Duodenal mucosa (tissue), 2 donors: ENCODE measurements at regions not wholly inside any gene's neighbourhood (a gene's known extent, or its start where the extent isn't known, plus 50 kb on each side); places are given as distances from the start of the nearest gene placed in this dataset.

ENCODE experiments used
- H3K27ac ChIP-seq: one replicate; pipeline ENCODE4 v1.7.0; 2013; ENCODE audit warnings: low read depth, low read length
- H3K27me3 ChIP-seq, 2 donors: one replicate each; pipeline ENCODE4 v1.7.0; 2013; ENCODE audit warnings: low read length in 2 of 2, control low read depth in 1 of 2; ENCODE audit not compliant: insufficient read depth in 2 of 2, control insufficient read depth in 1 of 2
- H3K36me3 ChIP-seq, 2 donors: one replicate each; pipeline ENCODE4 v1.7.0; 2013; ENCODE audit warnings: low read length in 2 of 2, control low read depth in 1 of 2; ENCODE audit not compliant: insufficient read depth in 2 of 2, control insufficient read depth in 1 of 2
- H3K4me1 ChIP-seq, 2 donors: one replicate each; pipeline ENCODE4 v1.7.0; 2013; ENCODE audit warnings: low read length in 2 of 2, control low read depth in 1 of 2; ENCODE audit not compliant: insufficient read depth in 2 of 2, control insufficient read depth in 1 of 2
- H3K4me3 ChIP-seq, 2 donors: one replicate each; pipeline ENCODE4 v1.7.0; 2013; ENCODE audit warnings: low read length in 2 of 2, low read depth in 1 of 2
- H3K9ac ChIP-seq, 2 donors: one replicate each; pipeline ENCODE4 v1.7.0; 2013; ENCODE audit warnings: low read length in 2 of 2, low read depth in 1 of 2
- H3K9me3 ChIP-seq, 2 donors: one replicate each; pipeline ENCODE4 v1.7.0; 2013; ENCODE audit warnings: low read length in 2 of 2, control low read depth in 1 of 2; ENCODE audit not compliant: control insufficient read depth in 1 of 2

DNA sequence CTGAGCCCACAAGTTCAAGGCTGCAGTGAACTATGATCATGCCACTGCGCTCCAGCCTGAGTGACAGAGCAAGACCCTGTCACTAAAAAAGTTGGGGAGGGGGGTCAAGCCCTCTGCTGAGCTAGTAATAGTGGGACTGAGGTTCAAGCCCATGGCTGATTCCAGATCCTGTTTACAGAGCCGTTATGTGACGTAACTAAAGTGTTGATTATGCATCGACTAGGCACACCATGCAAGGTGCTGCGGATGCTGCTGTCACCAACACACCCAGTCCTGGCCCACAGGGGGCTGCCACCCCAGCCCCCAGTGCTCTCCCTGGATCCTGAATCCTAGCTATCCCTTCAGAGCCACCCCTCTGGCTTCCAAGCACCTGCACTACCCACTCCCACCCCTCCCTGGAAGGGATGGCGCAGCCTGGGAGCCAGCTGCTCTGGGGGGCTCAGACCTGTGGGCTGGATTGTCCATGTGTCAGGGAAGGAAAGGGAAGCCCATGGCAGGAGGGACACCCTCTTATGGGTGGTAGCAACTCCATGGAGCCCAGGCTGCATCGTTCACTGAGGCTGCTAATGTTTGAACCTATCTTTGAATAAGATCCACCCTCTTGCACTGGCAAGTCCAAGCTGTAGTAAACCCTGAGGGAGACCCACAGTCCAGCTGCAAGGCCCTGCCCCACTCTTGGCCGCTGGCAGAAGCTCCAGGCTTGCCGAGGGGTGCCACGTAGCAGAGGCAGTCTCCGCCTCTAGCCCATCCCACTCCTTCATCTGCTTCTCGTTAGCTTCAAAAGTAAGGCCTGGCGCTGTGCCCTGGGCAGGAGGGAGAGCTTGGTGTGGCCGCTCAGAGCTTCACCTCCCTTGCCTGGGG lies 95.0 kb downstream of the SNX5 start:
- peak overlapping the region; percentile 68 for H3K27ac ChIP-seq
- no peaks in the 10 kb centered on the region for H3K27me3 ChIP-seq
- no peaks in the 10 kb centered on the region for H3K9me3 ChIP-seq
- no peaks in the 10 kb centered on the region for H3K36me3 ChIP-seq
- H3K4me3 ChIP-seq = peak overlapping the region; percentile 26 to 28
- peaks cover 53 to 55% of the 10 kb centered on the region in 2 donors for H3K4me1 ChIP-seq
- H3K9ac ChIP-seq = peak overlapping the region; percentile 55 to 58

DNA sequence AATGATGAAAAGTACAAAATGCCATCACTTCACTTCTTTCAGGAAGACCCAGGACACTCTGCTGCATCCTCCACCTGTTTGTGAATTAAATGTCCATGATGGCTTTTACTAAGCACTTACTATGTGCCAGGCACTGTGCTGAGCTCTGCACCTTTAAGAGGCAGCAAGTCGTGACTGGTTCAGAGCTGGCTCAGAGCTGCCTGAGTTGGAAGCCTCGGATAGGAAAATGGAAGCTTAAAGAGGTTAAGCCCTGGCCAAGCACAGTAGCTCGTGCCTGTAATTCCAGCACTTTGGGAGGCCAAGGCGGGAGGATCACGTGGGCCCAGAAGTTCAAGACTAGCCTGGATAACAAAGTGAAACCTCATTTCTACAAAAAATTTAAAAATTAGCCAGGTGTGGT lies 95.6 kb downstream of the SNX5 start:
- H3K4me3 ChIP-seq = no peak overlapping the region
- no peak overlapping the region for H3K27ac ChIP-seq
- no peak overlapping the region for H3K9ac ChIP-seq
- no peaks in the 10 kb centered on the region for H3K27me3 ChIP-seq
- H3K36me3 ChIP-seq = no peaks in the 10 kb centered on the region
- peaks cover 46 to 49% of the 10 kb centered on the region in 2 donors for H3K4me1 ChIP-seq
- H3K9me3 ChIP-seq = no peaks in the 10 kb centered on the region

DNA sequence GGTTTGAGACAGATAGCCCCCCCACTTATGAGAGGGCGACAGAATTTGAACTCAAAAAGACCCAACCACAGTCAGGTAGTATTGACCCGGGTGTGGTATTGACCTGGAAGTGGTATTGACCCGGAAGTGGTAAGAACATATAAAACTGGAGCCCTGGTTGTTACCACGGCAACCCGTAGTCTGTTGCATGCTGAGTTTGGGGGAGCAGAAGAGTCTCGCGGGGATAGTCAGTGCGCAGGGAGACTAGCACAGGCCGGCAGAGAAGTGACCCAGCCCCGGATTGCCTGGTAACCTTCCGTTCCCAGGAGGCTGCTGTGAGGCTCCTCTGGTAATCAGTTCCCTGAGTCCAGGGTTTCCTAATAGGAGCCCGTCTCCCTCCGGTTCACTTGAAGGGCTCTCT lies 96.2 kb downstream of the SNX5 start:
- H3K9ac ChIP-seq = no peak overlapping the region
- no peaks in the 10 kb centered on the region for H3K9me3 ChIP-seq
- no peaks in the 10 kb centered on the region for H3K27me3 ChIP-seq
- H3K4me3 ChIP-seq = no peak overlapping the region
- H3K27ac ChIP-seq = no peak overlapping the region
- no peaks in the 10 kb centered on the region for H3K36me3 ChIP-seq
- H3K4me1 ChIP-seq = peaks cover 45 to 49% of the 10 kb centered on the region in 2 donors

DNA sequence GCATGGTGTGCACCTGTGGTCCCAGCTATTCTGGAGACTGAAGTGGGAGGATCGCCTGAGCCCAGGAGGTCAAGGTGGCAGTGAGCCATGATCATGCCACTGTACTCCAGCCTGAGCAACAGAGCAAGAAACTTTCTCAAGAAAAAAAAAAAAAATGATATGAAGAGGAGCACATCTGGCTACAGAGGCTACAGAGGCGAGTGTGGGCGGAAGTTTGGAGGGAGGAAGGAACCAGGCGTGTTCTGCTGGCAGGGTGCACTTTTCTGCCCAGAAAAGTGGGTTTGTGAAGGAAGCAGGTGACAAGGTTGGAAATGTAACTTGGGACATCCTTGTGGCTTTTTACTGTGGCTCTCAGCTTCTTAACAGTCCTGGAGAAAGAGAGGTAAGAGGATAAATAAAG lies 96.7 kb downstream of the SNX5 start:
- Histone ChIP-seq H3K9ac (no peak overlapping the region), H3K36me3 (no peaks in the 10 kb centered on the region)

DNA sequence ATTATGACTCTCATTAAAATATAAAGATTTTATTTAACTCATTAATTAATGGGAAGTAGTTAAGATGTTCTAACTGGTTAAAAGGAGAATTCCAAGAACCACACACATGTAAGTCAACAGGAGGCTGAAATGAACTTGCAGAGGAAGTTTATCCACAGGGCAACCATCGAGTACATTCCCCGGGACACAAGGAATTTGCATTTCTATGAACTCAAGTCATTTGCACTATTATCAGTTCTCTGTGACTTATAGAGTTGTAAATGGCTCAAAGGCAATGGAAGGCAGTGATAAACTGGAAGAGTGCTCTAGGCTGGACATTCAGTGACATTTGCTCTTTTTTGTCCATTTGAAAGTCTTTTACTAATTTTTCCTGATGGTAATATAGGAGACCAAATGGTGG lies 97.4 kb downstream of the SNX5 start:
- H3K9me3 ChIP-seq = no peaks in the 10 kb centered on the region
- no peaks in the 10 kb centered on the region for H3K36me3 ChIP-seq
- no peaks in the 10 kb centered on the region for H3K27me3 ChIP-seq
- H3K4me1 ChIP-seq = peaks cover 41 to 42% of the 10 kb centered on the region in 2 donors
- H3K4me3 ChIP-seq = no peak overlapping the region
- no peak overlapping the region for H3K27ac ChIP-seq
- no peak overlapping the region for H3K9ac ChIP-seq

More for the DNA sequence above, 96.7 kb downstream of the SNX5 start:
- H3K27ac ChIP-seq = no peak overlapping the region
- no peak overlapping the region for H3K4me3 ChIP-seq
- H3K27me3 ChIP-seq = no peaks in the 10 kb centered on the region
- H3K9me3 ChIP-seq = no peaks in the 10 kb centered on the region
- H3K4me1 ChIP-seq = peaks cover 45 to 46% of the 10 kb centered on the region in 2 donors

DNA sequence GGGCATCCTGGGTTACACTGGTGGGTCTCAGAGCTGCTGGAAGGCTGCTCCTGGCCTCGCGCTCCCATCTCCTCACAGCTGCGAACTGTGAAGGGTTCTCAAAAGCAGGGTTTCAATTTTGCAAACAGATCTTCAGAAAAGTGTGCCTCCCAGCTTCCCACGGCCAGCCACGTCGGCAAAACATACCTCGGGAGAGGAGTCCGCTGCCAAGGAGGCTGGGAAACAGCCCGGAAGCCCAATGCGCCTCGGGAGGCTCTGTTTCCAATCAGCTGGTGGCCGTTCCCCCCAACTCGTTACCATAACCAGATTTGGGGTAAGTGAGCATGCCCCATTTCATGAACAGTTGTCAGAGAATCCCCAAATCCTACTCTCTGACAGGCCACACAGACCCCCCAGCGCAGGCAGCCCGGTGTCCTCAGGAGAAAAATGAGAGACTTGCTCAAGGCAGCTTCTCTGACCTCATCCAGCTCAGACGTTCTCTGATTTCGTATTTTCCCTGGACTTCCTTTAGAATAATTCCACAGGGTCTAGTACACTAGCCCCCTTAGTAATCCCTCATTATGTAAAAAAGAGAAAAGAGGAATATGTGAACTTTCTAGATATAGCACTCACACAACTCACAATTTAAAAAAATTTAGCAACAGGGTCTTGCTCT lies 98.4 kb downstream of the SNX5 start:
- Histone ChIP-seq H3K27ac (no peak overlapping the region), H3K4me1 (peaks cover 32 to 33% of the 10 kb centered on the region in 2 donors), H3K27me3 (no peaks in the 10 kb centered on the region), H3K36me3 (no peaks in the 10 kb centered on the region), H3K4me3 (no peak overlapping the region), H3K9ac (no peak overlapping the region), H3K9me3 (no peaks in the 10 kb centered on the region)

DNA sequence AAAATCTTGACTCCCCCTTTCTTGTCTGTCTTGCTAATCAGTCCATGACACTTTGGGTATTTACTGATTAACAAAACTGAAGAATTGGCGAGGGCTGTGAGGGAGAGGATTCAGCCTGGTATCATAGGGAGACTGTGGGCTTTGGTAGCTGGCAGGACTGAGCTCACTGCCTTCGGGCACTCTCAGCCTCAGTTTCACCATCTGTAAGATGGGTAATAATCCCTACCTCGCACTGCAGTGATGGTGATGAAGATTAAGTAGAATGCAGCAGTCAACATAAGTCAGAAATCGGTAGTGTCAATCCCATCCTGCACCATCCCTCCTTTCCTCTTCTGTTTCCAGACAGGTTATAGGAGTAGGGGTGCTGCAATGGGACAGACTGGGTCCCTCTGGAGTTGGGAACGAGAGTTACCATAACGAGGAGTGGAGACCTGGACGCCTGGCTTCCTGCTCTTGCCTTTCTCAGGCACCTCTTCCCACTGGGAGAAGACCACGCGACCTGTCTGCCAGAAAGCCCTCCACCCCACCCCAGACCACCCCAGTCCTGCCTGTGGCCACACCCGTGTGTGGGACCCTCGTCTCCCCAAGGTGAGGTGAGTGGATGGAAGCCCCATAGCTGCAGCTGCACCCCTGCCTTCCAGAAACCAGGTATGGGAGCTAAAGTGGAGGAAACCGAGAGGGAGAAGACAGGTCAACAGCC lies 99.1 kb downstream of the SNX5 start:
- Histone ChIP-seq H3K27ac (no peak overlapping the region), H3K4me3 (no peak overlapping the region), H3K4me1 (peaks cover 24 to 26% of the 10 kb centered on the region in 2 donors), H3K27me3 (no peaks in the 10 kb centered on the region), H3K9ac (no peak overlapping the region), H3K9me3 (no peaks in the 10 kb centered on the region), H3K36me3 (no peaks in the 10 kb centered on the region)

DNA sequence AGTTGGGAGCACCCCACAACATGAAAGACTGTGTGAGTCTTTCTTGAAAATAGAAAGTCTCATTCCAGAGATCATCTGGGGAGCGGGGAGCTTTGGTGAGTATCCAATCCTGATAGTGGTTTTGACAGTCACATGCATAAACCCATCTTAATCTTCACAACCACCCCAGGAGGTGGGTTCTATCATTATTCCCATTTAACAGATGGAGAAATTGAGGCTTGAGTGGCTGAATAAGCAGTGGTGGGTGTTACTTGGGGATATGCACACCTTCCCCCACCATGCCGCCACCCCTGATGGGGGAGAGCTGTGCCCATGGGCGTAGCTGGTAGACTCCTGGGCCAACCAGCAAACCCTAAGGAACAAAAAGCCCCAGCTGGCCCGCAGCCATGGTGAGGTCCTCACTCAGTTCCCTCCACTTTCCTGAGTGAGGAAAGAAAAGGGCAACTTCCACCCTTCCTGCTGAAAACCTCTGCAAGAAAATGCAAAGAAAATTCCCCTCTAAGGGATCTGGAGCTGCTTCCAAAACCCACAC lies 99.8 kb downstream of the SNX5 start:
- H3K4me1 ChIP-seq = peaks cover 25 to 26% of the 10 kb centered on the region in 2 donors
- H3K9ac ChIP-seq = no peak overlapping the region
- H3K9me3 ChIP-seq = no peaks in the 10 kb centered on the region
- H3K27ac ChIP-seq = no peak overlapping the region
- H3K36me3 ChIP-seq = no peaks in the 10 kb centered on the region
- no peak overlapping the region for H3K4me3 ChIP-seq
- no peaks in the 10 kb centered on the region for H3K27me3 ChIP-seq

DNA sequence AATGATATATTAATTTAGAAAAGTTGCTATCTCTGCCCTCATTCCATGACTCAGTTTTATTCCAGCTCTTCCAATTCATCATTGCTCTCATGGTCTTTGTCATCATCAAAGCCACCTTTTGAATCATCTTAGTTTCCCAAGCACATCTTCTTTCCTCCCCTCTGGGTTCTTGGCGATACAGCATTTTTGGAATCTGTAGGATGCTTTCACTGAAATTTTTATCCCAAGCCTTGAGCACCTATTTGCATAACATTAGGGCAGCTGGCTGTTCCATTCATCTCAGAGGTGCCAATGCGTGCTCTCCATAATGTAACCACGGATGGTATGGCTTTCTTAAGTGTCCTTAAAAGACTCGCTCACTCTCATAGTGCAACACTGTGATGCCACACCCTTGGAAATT lies 100.4 kb downstream of the SNX5 start:
- Histone ChIP-seq H3K36me3 (no peaks in the 10 kb centered on the region), H3K9me3 (no peaks in the 10 kb centered on the region), H3K9ac (no peak overlapping the region), H3K4me1 (peaks cover 26% of the 10 kb centered on the region in 2 donors), H3K27me3 (no peaks in the 10 kb centered on the region), H3K4me3 (no peak overlapping the region), H3K27ac (no peak overlapping the region)
